HCT116 (cell line): ENCODE measurements at regions not wholly inside any gene's neighbourhood (a gene's known extent, or its start where the extent isn't known, plus 50 kb on each side); places are given as distances from the start of the nearest gene placed in this dataset.

Experiments used
- CBX3 ChIP-seq: IDR thresholded peaks from 2 replicates; pipeline ENCODE4 v1.6.1; 2012; ENCODE audit warnings: low read depth
- CTCF ChIP-seq, 3 experiments: fragments of 200-600 bp in 1 of 3; sonication (generic) in 1 of 3; IDR thresholded peaks in 2 of 3; conservative IDR thresholded peaks in 1 of 3; 2 replicates each; pipeline ENCODE4 v1.5.1; 2012 to 2017; ENCODE audit warnings: low read depth in 2 of 3, low read length in 2 of 3, antibody characterized with exemption in 1 of 3, borderline replicate concordance in 1 of 3, control low read depth in 1 of 3, mild to moderate bottlenecking in 1 of 3, mixed read lengths in 1 of 3, mixed run types in 1 of 3, moderate library complexity in 1 of 3; ENCODE audit not compliant: insufficient read depth in 1 of 3
- EZH2 ChIP-seq: fragments of 200-600 bp; sonication (generic); IDR thresholded peaks from 2 replicates; pipeline ENCODE4 v1.6.1; 2017; ENCODE audit warnings: antibody characterized with exemption, mixed run types
- FOSL1 ChIP-seq: IDR thresholded peaks from 2 replicates; pipeline ENCODE4 v1.6.1; 2012; ENCODE audit warnings: low read depth
- POLR2A ChIP-seq: IDR thresholded peaks from 2 replicates; pipeline ENCODE4 v1.7.0; 2011; ENCODE audit warnings: borderline replicate concordance; ENCODE audit not compliant: insufficient read depth, insufficient read length; ENCODE audit errors: extremely low read depth
- REST ChIP-seq: IDR thresholded peaks from 2 replicates; pipeline ENCODE4 v1.6.1; 2012; ENCODE audit warnings: low read depth
- SRF ChIP-seq: IDR thresholded peaks from 2 replicates; pipeline ENCODE4 v1.6.1; 2012; ENCODE audit warnings: low read depth
- TCF7L2 ChIP-seq: IDR thresholded peaks from 2 replicates; pipeline ENCODE4 v1.7.0; 2011; ENCODE audit warnings: borderline replicate concordance, inconsistent platforms; ENCODE audit not compliant: insufficient read depth, insufficient read length; ENCODE audit errors: extremely low read depth
- ZFX ChIP-seq: fragments of 450-650 bp; IDR thresholded peaks from 2 replicates; pipeline ENCODE4 v1.6.1; 2017
- TF ChIP-seq, protein P1 (sequence below): IDR thresholded peaks from 2 replicates; pipeline ENCODE4 v1.6.1; 2012

DNA sequence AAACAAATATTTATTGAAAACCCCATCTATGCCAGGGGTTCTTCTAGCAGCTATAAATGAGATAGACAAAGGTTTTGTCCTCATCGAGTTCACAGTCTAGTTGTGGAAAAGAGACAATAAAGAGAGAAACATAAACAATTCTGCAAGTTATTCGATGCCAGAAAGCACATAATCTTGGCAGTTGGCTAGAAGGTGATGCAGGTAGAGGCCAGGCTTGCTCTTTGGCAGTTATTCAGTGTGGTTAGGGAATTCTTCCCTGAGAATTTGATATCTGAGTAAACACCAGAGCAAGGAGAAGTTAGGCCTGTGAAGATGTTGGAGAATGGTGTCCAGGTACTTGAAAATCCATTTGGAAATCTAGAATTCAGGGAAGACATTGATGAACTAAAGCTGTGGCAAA is 547.4 kb downstream of the SLC4A3 start:
- no peak for TF ChIP-seq ZFX
- TF ChIP-seq, protein P1, sequence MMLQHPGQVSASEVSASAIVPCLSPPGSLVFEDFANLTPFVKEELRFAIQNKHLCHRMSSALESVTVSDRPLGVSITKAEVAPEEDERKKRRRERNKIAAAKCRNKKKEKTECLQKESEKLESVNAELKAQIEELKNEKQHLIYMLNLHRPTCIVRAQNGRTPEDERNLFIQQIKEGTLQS, result no peak
- no peak for TF ChIP-seq CTCF (IDR thresholded peaks at IDR 0.05 in 2 of 3, conservative IDR thresholded peaks at IDR 0.05 in 1 of 3; ENCODE audit: borderline replicate concordance in 1 of 3, insufficient read depth in 1 of 3, low read depth in 2 of 3, low read length in 2 of 3)
- no peak for TF ChIP-seq CBX3
- no peak for TF ChIP-seq REST
- TF ChIP-seq TCF7L2, result no peak
- no peak for TF ChIP-seq EZH2
- TF ChIP-seq FOSL1, result no peak
- no peak for TF ChIP-seq POLR2A
- no peak for TF ChIP-seq SRF
